Inferior parietal cortex (tissue), 1 donor: ENCODE measurements at regions not wholly inside any gene's neighbourhood (a gene's known extent, or its start where the extent isn't known, plus 50 kb on each side); places are given as distances from the start of the nearest gene placed in this dataset.

ENCODE experiments used
- DNase-seq: peaks from one replicate; pipeline ENCODE4 v3.0.0-alpha.2; 2016; ENCODE audit errors: extremely low spot score

GRCh38 chr9:88326936-88327335 lies 61.3 kb upstream of the SPIN1 start:
- no peak for DNase-seq

GRCh38 chr9:88326015-88326414 lies 62.2 kb upstream of the SPIN1 start:
- no peak for DNase-seq

- DNase-seq = no peak
These were observed 65.2 kb upstream of the SPIN1 start for GRCh38 chr9:88322906-88323566.

- no peak for DNase-seq
These were observed 66.5 kb upstream of the SPIN1 start for GRCh38 chr9:88321764-88322163.

- DNase-seq = no peak
These were observed 67.4 kb upstream of the SPIN1 start for GRCh38 chr9:88320748-88321415.

- no peak for DNase-seq
These were observed 68.1 kb upstream of the SPIN1 start for GRCh38 chr9:88319936-88320747.

GRCh38 chr9:88313364-88314220 lies 74.7 kb upstream of the SPIN1 start:
- DNase-seq = no peak

GRCh38 chr9:88312517-88313103 lies 75.6 kb upstream of the SPIN1 start:
- no peak for DNase-seq

- no peak for DNase-seq
These were observed 76.2 kb upstream of the SPIN1 start for GRCh38 chr9:88312045-88312444.

- DNase-seq = no peak
These were observed 77.8 kb upstream of the SPIN1 start for GRCh38 chr9:88310310-88310980.

GRCh38 chr9:88308831-88309560 lies 79.2 kb upstream of the SPIN1 start:
- no peak for DNase-seq

GRCh38 chr9:88307136-88307535 lies 81.1 kb upstream of the SPIN1 start:
- no peak for DNase-seq

GRCh38 chr9:88303721-88304451 lies 84.4 kb upstream of the SPIN1 start:
- DNase-seq = peak; percentile 39

GRCh38 chr9:88302579-88303324 lies 85.5 kb upstream of the SPIN1 start:
- DNase-seq = no peak

GRCh38 chr9:88300556-88300955 lies 87.7 kb upstream of the SPIN1 start:
- no peak for DNase-seq

GRCh38 chr9:88291856-88292255 lies 96.4 kb upstream of the SPIN1 start:
- DNase-seq = no peak

- DNase-seq = no peak
These were observed 97.2 kb upstream of the SPIN1 start for GRCh38 chr9:88291056-88291455.

- DNase-seq = no peak
These were observed 98.7 kb upstream of the SPIN1 start for GRCh38 chr9:88289532-88289931.

GRCh38 chr9:88287972-88288371 lies 100.3 kb upstream of the SPIN1 start:
- no peak for DNase-seq
